GM23248 (cell line): ENCODE measurements at regions not wholly inside any gene's neighbourhood (a gene's known extent, or its start where the extent isn't known, plus 50 kb on each side); places are given as distances from the start of the nearest gene placed in this dataset.

Experiments
- EZH2 ChIP-seq: fragments of 200-600 bp; sonication (generic); IDR thresholded peaks from 2 replicates; pipeline ENCODE4 v1.6.1; 2018; ENCODE audit warnings: antibody characterized with exemption, mild to moderate bottlenecking; ENCODE audit not compliant: insufficient read depth, poor library complexity, severe bottlenecking
- EZH2phosphoT487 ChIP-seq: fragments of 200-600 bp; sonication (generic); IDR thresholded peaks from 2 replicates; pipeline ENCODE4 v1.6.1; 2018; ENCODE audit warnings: antibody characterized with exemption, moderate library complexity, mild to moderate bottlenecking, low read depth; ENCODE audit not compliant: insufficient read depth

GRCh38 chr6:113140721-113141120 is 716.4 kb upstream of the MARCKS start:
- no peak for TF ChIP-seq EZH2phosphoT487
- no peak for TF ChIP-seq EZH2
